ENCODE measurements at regions not wholly inside any gene's neighbourhood (a gene's known extent, or its start where the extent isn't known, plus 50 kb on each side); places are given as distances from the start of the nearest gene placed in this dataset.
"Not testable (repeated sequence)": the region's sequence is repeated elsewhere in the genome, so short reads cannot be mapped to it uniquely, and the experiment has no call there.

DNA sequence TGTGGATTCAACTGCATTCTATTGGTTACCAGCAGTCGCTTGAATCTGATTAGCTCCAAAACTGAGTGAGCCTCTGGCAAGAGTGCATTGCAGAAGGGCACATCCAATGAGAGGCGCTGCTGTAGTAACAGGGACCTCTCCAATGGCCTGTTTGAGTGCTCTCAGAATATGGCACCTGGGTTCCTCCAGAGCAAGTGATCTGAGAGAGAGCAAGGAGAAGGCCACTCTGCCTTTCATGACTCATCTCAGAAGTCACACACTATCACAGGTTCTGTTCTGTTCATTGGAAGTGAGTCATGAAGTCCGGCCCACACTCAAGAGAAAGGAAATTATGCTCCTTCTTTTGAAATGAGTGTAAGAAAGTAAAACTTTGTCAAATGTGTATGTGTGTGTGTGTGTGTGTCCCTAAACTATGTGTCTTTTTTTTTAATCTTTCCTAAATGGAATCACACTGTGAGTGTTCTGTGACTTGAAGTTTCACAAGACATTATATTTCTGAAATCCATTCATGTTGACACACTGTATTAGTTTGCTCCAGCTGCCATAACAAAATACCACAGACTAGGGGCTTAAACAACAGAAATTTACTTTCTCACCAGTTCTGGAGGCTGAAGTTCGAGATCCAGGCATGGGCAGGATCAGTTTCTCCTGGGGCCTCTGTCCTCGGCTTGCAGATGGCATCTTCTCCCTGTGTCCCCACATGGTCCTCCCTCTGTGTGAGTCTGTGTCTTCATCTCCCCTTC lies 138.3 kb upstream of the CDYL start:
- Mint-ChIP-seq H3K4me1 (ENCODE audit: unreplicated experiment) (no peaks in the 10 kb centered on the region), H3K9me3 (ENCODE audit: unreplicated experiment) (peaks cover 6% of the 10 kb centered on the region), H3K4me3 (ENCODE audit: unreplicated experiment) (no peak overlapping the region), H3K36me3 (ENCODE audit: unreplicated experiment) (no peaks in the 10 kb centered on the region), H3K27ac (ENCODE audit: unreplicated experiment) (no peak overlapping the region), H3K27me3 (ENCODE audit: unreplicated experiment) (peaks cover 12% of the 10 kb centered on the region)
- no peak for DNase-seq (ENCODE audit: extremely low spot score, unreplicated experiment)
- TF ChIP-seq, protein P1, sequence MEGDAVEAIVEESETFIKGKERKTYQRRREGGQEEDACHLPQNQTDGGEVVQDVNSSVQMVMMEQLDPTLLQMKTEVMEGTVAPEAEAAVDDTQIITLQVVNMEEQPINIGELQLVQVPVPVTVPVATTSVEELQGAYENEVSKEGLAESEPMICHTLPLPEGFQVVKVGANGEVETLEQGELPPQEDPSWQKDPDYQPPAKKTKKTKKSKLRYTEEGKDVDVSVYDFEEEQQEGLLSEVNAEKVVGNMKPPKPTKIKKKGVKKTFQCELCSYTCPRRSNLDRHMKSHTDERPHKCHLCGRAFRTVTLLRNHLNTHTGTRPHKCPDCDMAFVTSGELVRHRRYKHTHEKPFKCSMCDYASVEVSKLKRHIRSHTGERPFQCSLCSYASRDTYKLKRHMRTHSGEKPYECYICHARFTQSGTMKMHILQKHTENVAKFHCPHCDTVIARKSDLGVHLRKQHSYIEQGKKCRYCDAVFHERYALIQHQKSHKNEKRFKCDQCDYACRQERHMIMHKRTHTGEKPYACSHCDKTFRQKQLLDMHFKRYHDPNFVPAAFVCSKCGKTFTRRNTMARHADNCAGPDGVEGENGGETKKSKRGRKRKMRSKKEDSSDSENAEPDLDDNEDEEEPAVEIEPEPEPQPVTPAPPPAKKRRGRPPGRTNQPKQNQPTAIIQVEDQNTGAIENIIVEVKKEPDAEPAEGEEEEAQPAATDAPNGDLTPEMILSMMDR (IDR thresholded peaks at IDR 0.05), result no peak

DNA sequence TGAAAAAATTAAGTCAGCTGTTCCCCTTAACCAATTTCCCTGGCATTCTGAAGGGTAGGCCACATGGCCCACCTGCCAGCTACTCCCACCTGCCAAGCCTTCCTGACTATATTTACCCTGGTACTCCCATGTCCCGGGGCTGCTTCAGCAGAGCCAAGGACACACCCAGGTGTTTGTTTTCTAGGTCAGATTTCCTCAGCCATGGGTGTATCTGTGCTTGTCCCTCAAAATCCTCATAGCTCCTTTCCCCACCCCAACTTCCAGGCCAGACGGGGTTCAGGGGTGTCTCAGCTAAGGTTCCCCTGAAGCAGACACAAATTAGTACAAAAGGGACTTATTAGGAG lies 139.4 kb upstream of the CDYL start:
- Mint-ChIP-seq H3K27ac (ENCODE audit: unreplicated experiment) (no peak overlapping the region), H3K4me1 (ENCODE audit: unreplicated experiment) (no peaks in the 10 kb centered on the region), H3K27me3 (ENCODE audit: unreplicated experiment) (peaks cover 12% of the 10 kb centered on the region), H3K36me3 (ENCODE audit: unreplicated experiment) (no peaks in the 10 kb centered on the region), H3K9me3 (ENCODE audit: unreplicated experiment) (peaks cover under 1% of the 10 kb centered on the region), H3K4me3 (ENCODE audit: unreplicated experiment) (no peak overlapping the region)
- TF ChIP-seq, protein P1 (IDR thresholded peaks at IDR 0.05), result no peak
- DNase-seq (ENCODE audit: extremely low spot score, unreplicated experiment), result no peak

DNA sequence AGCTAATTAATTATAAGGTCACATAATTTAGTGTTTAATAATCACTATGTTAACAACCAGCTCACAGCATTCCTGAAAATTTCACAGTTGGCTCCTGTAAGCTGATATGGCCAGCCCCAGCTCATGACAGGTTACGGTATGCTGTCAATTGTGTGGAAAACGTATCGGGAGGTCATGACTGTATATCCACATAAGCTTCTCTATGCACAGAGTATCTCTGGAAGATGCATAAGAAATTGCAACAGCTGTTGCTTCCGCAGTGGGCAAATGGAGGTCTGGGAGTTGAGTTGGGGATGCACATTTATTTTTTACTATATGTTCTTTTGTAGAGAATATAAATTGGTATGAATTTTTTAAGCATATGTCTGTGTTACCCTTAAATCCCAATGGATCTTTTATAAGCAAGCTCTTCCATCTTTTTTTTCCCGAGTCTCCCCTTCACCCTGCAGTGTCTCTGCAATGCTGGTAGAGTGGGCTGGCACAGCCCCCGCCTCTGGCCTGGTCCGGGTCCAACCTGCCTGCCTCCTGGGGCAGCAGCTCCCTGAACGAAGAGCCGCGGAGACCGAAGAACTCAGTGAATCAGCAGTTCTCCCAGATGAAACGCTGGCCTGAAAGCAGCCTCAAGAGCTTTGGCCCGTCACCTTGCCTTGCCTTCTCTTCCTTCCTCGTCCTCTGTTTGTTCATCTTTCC lies 139.9 kb upstream of the CDYL start:
- no peak for DNase-seq (ENCODE audit: extremely low spot score, unreplicated experiment)
- no peaks in the 10 kb centered on the region for H3K36me3 Mint-ChIP-seq (ENCODE audit: unreplicated experiment)
- no peaks in the 10 kb centered on the region for H3K9me3 Mint-ChIP-seq (ENCODE audit: unreplicated experiment)
- TF ChIP-seq, protein P1 (IDR thresholded peaks at IDR 0.05), result no peak
- no peaks in the 10 kb centered on the region for H3K4me1 Mint-ChIP-seq (ENCODE audit: unreplicated experiment)
- H3K4me3 Mint-ChIP-seq (ENCODE audit: unreplicated experiment), result no peak overlapping the region
- peaks cover 12% of the 10 kb centered on the region for H3K27me3 Mint-ChIP-seq (ENCODE audit: unreplicated experiment)
- H3K27ac Mint-ChIP-seq (ENCODE audit: unreplicated experiment), result no peak overlapping the region

DNA sequence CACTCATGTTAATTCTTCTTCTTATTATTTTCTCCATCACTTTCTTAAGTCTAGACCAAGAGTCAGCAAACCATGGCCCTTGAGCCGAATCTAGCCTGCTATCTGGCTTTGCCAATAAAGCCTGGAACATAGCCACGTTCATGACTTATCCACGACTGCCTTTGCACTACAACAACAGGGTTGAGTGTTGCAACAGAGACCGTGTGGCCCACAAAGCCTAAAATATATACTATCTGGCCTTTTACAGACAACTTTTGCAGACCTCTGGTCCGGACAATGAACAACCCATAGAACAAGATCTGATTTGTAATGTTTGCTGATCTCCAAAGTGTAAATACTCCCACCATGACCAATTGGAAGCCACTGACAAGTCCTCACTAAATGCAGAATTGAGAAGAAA lies 140.5 kb upstream of the CDYL start:
- H3K9me3 Mint-ChIP-seq (ENCODE audit: unreplicated experiment), result peaks cover 5% of the 10 kb centered on the region
- no peak for DNase-seq (ENCODE audit: extremely low spot score, unreplicated experiment)
- no peak overlapping the region for H3K27ac Mint-ChIP-seq (ENCODE audit: unreplicated experiment)
- TF ChIP-seq, protein P1 (IDR thresholded peaks at IDR 0.05), result no peak
- peaks cover 10% of the 10 kb centered on the region for H3K27me3 Mint-ChIP-seq (ENCODE audit: unreplicated experiment)
- H3K4me1 Mint-ChIP-seq (ENCODE audit: unreplicated experiment), result no peaks in the 10 kb centered on the region
- H3K4me3 Mint-ChIP-seq (ENCODE audit: unreplicated experiment), result no peak overlapping the region
- H3K36me3 Mint-ChIP-seq (ENCODE audit: unreplicated experiment), result peaks cover 1% of the 10 kb centered on the region

DNA sequence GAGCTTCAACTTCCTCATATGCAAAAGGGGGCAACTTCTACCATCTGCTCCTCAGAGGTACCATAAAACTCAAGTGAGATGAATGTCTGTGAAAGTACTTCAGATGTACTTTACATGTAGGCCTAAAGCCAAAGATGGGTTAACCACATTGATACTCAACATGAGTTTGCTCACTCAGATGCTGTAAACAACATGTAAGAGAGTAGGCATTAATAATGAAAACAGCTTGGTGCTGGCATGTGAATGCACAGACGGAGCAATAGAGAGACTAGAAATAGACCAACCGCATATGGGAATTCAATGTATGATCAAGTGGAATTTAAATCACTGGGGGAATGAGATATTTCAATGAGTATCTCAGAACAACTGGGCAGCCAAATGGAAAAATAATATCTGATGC lies 143.8 kb upstream of the CDYL start:
- Mint-ChIP-seq H3K4me1 (ENCODE audit: unreplicated experiment) (no peaks in the 10 kb centered on the region), H3K27ac (ENCODE audit: unreplicated experiment) (no peak overlapping the region), H3K27me3 (ENCODE audit: unreplicated experiment) (no peaks in the 10 kb centered on the region), H3K36me3 (ENCODE audit: unreplicated experiment) (peaks cover 3% of the 10 kb centered on the region), H3K9me3 (ENCODE audit: unreplicated experiment) (peaks cover 12% of the 10 kb centered on the region), H3K4me3 (ENCODE audit: unreplicated experiment) (no peak overlapping the region)
- DNase-seq (ENCODE audit: extremely low spot score, unreplicated experiment), result no peak
- TF ChIP-seq, protein P1 (IDR thresholded peaks at IDR 0.05), result no peak

DNA sequence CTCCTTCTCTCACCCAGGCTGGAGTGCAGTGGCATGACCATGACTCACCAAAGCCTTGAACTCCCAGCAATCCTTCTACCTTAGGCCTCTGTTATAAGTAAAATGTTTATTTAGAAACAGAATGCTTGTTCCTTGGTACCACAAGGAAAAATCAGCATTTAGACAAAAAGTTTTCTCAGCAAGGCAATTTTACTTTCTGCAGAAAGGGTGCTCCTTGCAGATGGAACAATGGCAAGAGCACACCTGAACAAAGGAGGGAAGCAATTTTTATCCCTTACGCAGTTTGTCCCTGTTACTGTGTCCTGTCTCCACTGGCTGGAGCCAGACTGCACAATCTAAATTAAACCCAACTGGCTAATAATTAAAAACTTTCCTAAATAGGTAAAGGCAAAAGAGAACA lies 146.4 kb upstream of the CDYL start:
- H3K4me1 Mint-ChIP-seq (ENCODE audit: unreplicated experiment); DNase-seq (ENCODE audit: extremely low spot score, unreplicated experiment): not testable (repeated sequence)
- peaks cover 12% of the 10 kb centered on the region for H3K9me3 Mint-ChIP-seq (ENCODE audit: unreplicated experiment)

More for the DNA sequence above, 146.4 kb upstream of the CDYL start:
- H3K27me3 Mint-ChIP-seq (ENCODE audit: unreplicated experiment); H3K4me3 Mint-ChIP-seq (ENCODE audit: unreplicated experiment); H3K27ac Mint-ChIP-seq (ENCODE audit: unreplicated experiment); H3K36me3 Mint-ChIP-seq (ENCODE audit: unreplicated experiment): not testable (repeated sequence)
